Umbilical cord (tissue), 1 donor: ENCODE measurements at regions not wholly inside any gene's neighbourhood (a gene's known extent, or its start where the extent isn't known, plus 50 kb on each side); places are given as distances from the start of the nearest gene placed in this dataset.
"Not testable (repeated sequence)": the region's sequence is repeated elsewhere in the genome, so short reads cannot be mapped to it uniquely, and the experiment has no call there.

Source experiments
- DNase-seq: peaks from one replicate; pipeline ENCODE4 v3.0.0-alpha.2; 2015; ENCODE audit warnings: low spot score

GRCh38 chr6:22349051-22349450 is 52.2 kb upstream of the PRL start:
- DNase-seq = no peak

- DNase-seq = no peak
Measured at GRCh38 chr6:22349528-22349927, 52.7 kb upstream of the PRL start.

- DNase-seq = no peak
Measured at GRCh38 chr6:22350109-22350508, 53.3 kb upstream of the PRL start.

GRCh38 chr6:22353101-22353500 is 56.3 kb upstream of the PRL start:
- peak; percentile 56 for DNase-seq

- DNase-seq = no peak
Measured at GRCh38 chr6:22356362-22356940, 59.6 kb upstream of the PRL start.

GRCh38 chr6:22357724-22358189 is 60.9 kb upstream of the PRL start:
- no peak for DNase-seq

GRCh38 chr6:22361576-22361975 is 64.7 kb upstream of the PRL start:
- no peak for DNase-seq

- DNase-seq = peak; percentile 27
Measured at GRCh38 chr6:22362361-22362760, 65.5 kb upstream of the PRL start.

- DNase-seq = no peak
Measured at GRCh38 chr6:22363166-22363713, 66.4 kb upstream of the PRL start.

GRCh38 chr6:22363714-22364239 is 66.9 kb upstream of the PRL start:
- peak; percentile 53 for DNase-seq

- no peak for DNase-seq
Measured at GRCh38 chr6:22364306-22364705, 67.5 kb upstream of the PRL start.

GRCh38 chr6:22366214-22366613 is 69.4 kb upstream of the PRL start:
- no peak for DNase-seq

- peak; percentile 67 for DNase-seq
Measured at GRCh38 chr6:22367346-22367745, 70.5 kb upstream of the PRL start.

- peak; percentile 28 for DNase-seq
Measured at GRCh38 chr6:22368794-22369193, 72.0 kb upstream of the PRL start.

GRCh38 chr6:22372922-22373321 is 76.1 kb upstream of the PRL start:
- DNase-seq = no peak

GRCh38 chr6:22374950-22375349 is 78.1 kb upstream of the PRL start:
- not testable (repeated sequence) for DNase-seq

GRCh38 chr6:22376293-22376692 is 79.5 kb upstream of the PRL start:
- not testable (repeated sequence) for DNase-seq

GRCh38 chr6:22378536-22378935 is 81.7 kb upstream of the PRL start:
- DNase-seq = not testable (repeated sequence)

GRCh38 chr6:22380236-22380635 is 83.4 kb upstream of the PRL start:
- no peak for DNase-seq

- DNase-seq = no peak
Measured at GRCh38 chr6:22381845-22382544, 85.2 kb upstream of the PRL start.

- no peak for DNase-seq
Measured at GRCh38 chr6:22383016-22383415, 86.2 kb upstream of the PRL start.

- no peak for DNase-seq
Measured at GRCh38 chr6:22392711-22393110, 95.9 kb upstream of the PRL start.

GRCh38 chr6:22394691-22395090 is 97.9 kb upstream of the PRL start:
- DNase-seq = no peak
